ENCODE measurements at regions not wholly inside any gene's neighbourhood (a gene's known extent, or its start where the extent isn't known, plus 50 kb on each side); places are given as distances from the start of the nearest gene placed in this dataset.

DNA sequence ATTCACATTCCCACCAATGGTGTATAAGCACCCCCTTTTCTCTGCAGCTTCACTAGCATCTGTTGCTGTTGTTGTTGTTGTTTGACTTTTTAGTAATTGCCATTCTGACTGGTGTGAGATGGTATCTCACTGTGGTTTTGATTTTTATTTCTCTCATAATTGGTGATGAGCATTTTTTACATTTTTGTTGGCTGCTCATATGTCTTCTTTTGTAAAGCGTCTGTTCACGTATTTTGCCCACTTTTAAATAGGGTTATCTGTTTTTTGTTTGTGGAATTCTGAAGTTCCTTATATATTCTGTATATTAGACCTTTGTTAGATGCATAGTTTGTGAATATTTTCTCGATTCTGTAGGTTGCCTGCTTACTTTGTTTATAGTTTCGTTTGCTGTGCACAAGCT is 278.4 kb upstream of the TNP1 start:
- TF ChIP-seq, protein P1, sequence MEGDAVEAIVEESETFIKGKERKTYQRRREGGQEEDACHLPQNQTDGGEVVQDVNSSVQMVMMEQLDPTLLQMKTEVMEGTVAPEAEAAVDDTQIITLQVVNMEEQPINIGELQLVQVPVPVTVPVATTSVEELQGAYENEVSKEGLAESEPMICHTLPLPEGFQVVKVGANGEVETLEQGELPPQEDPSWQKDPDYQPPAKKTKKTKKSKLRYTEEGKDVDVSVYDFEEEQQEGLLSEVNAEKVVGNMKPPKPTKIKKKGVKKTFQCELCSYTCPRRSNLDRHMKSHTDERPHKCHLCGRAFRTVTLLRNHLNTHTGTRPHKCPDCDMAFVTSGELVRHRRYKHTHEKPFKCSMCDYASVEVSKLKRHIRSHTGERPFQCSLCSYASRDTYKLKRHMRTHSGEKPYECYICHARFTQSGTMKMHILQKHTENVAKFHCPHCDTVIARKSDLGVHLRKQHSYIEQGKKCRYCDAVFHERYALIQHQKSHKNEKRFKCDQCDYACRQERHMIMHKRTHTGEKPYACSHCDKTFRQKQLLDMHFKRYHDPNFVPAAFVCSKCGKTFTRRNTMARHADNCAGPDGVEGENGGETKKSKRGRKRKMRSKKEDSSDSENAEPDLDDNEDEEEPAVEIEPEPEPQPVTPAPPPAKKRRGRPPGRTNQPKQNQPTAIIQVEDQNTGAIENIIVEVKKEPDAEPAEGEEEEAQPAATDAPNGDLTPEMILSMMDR (optimal IDR thresholded peaks at IDR 0.05 in 1 of 3, IDR thresholded peaks at IDR 0.05 in 1 of 3, conservative IDR thresholded peaks at IDR 0.05 in 1 of 3; ENCODE audit: extremely low read depth in 1 of 3, insufficient read depth in 2 of 3, low read length in 3 of 3), result no peak
- no peak for TF ChIP-seq EZH2 (IDR thresholded peaks at IDR 0.05; ENCODE audit: low read length)

Data from keratinocyte (primary cell).